HepG2 (cell line): ENCODE measurements at regions not wholly inside any gene's neighbourhood (a gene's known extent, or its start where the extent isn't known, plus 50 kb on each side); places are given as distances from the start of the nearest gene placed in this dataset.

ENCODE experiments used
- ATAC-seq: fragments of 200-7000 bp; cut with Tn5 transposase; 3 replicates; pipeline ENCODE4 v1.9.1; 2020; ENCODE audit warnings: mild to moderate bottlenecking, moderate library complexity
- BruUV-seq: library from RNA; stranded (reverse); fragments of 400-500 nt; replicated peaks from 2 replicates; lab custom pipeline; 2021; lab: Mats Ljungman, UMichigan
- CTCF ChIA-PET: fragments of 300-600 bp; formaldehyde crosslinking; extraction: SDS; loops from one replicate; lab custom pipeline; 2021; ENCODE audit warnings: low total read pairs, inconsistent platforms, low intra/inter-chr PET ratio; lab: Yijun Ruan, JAX
- POLR2A ChIA-PET: fragments of 350-600 bp; sonication (Branson Sonifier 250); formaldehyde crosslinking; loops from one replicate; lab custom pipeline; 2020; ENCODE audit warnings: antibody characterized with exemption, inconsistent platforms; lab: Yijun Ruan, JAX
- DNase-seq: peaks from one replicate; pipeline ENCODE4 v3.0.0-alpha.2; 2015; ENCODE audit warnings: low spot score
- FAIRE-seq: peaks from 3 replicates; lab custom pipeline; 2011; peaks lifted over from hg19 to GRCh38; lab: Jason Lieb, UNC
- H2AFZ ChIP-seq: one replicate; pipeline ENCODE4 v1.6.1; 2011; ENCODE audit warnings: low read length, inconsistent platforms
- H3K27ac ChIP-seq: fragments of 300-600 bp; 3 replicates; pipeline ENCODE4 v1.8.0; 2011; ENCODE audit warnings: mixed run types, mild to moderate bottlenecking, mixed read lengths, low read length, inconsistent platforms; ENCODE audit not compliant: insufficient read depth; ENCODE audit errors: extremely low read length
- H3K27me3 ChIP-seq, 2 experiments: fragments of 200-600 bp in 1 of 2; 2 replicates in 1 of 2; 3 replicates in 1 of 2; pipeline versions ENCODE4 v1.6.0 to v1.8.0; 2011; ENCODE audit warnings: low read length in 2 of 2, mild to moderate bottlenecking in 2 of 2, moderate library complexity in 2 of 2, inconsistent platforms in 1 of 2; ENCODE audit not compliant: insufficient read depth in 2 of 2, control insufficient read depth in 1 of 2
- H3K36me3 ChIP-seq, 2 experiments: fragments of 200-600 bp in 1 of 2; replicated peaks in 1 of 2; 2 replicates in 1 of 2; 3 replicates in 1 of 2; pipeline versions ENCODE4 v1.5.1 to v1.8.0; 2011; ENCODE audit warnings: low read length in 2 of 2, inconsistent platforms in 1 of 2; ENCODE audit not compliant: insufficient read depth in 2 of 2, control insufficient read depth in 1 of 2
- H3K4me1 ChIP-seq: 2 replicates; pipeline ENCODE4 v1.5.1; 2012; ENCODE audit warnings: low read length, inconsistent platforms; ENCODE audit not compliant: insufficient read depth
- H3K4me2 ChIP-seq: 2 replicates; pipeline ENCODE4 v1.6.0; 2011; ENCODE audit warnings: low read depth, low read length, inconsistent platforms
- H3K4me3 ChIP-seq, 3 experiments: fragments of 200-600 bp in 1 of 3; sonication (generic), shearing (Covaris generic) in 1 of 3; replicated peaks in 1 of 3; 2 replicates each; pipeline ENCODE4 v1.5.1; 2011 to 2016; ENCODE audit warnings: low read length in 3 of 3, inconsistent platforms in 2 of 3, low read depth in 2 of 3, mild to moderate bottlenecking in 2 of 3, control low read depth in 1 of 3, mixed read lengths in 1 of 3; ENCODE audit not compliant: insufficient read depth in 1 of 3
- H3K79me2 ChIP-seq: one replicate; pipeline ENCODE4 v1.6.1; 2011; ENCODE audit warnings: low read length, inconsistent platforms; ENCODE audit not compliant: insufficient read depth
- H3K9ac ChIP-seq: 2 replicates; pipeline ENCODE4 v1.6.0; 2011; ENCODE audit warnings: mild to moderate bottlenecking, low read depth, low read length, inconsistent platforms; ENCODE audit not compliant: insufficient read depth
- H3K9me3 ChIP-seq: 2 replicates; pipeline ENCODE4 v1.5.1; 2012; ENCODE audit warnings: mild to moderate bottlenecking, low read length
- H4K20me1 ChIP-seq: 2 replicates; pipeline ENCODE4 v1.6.0; 2011; ENCODE audit warnings: inconsistent platforms, mild to moderate bottlenecking, low read length, moderate library complexity; ENCODE audit not compliant: insufficient read depth
- DPF2 ChIP-seq: sonication (generic); formaldehyde crosslinking; IDR thresholded peaks from 2 replicates; pipeline ENCODE4 v1.4.0; 2020; ENCODE audit warnings: mild to moderate bottlenecking, low read depth, missing genetic modification reagents, borderline replicate concordance
- FOSL2 ChIP-seq: sonication (generic); formaldehyde crosslinking; IDR thresholded peaks from 2 replicates; pipeline ENCODE4 v1.4.0; 2020; ENCODE audit warnings: missing genetic modification reagents
- IKZF4 ChIP-seq: sonication (generic); formaldehyde crosslinking; IDR thresholded peaks from 2 replicates; pipeline ENCODE4 v1.5.1; 2020; ENCODE audit warnings: borderline replicate concordance, mild to moderate bottlenecking, low read depth, missing genetic modification reagents; ENCODE audit errors: not compliant biosample characterization
- LCORL ChIP-seq, 2 experiments: fragments of 450-650 bp in 1 of 2; sonication (generic) in 1 of 2; formaldehyde crosslinking in 1 of 2; IDR thresholded peaks; 2 replicates each; pipeline versions ENCODE4 v1.5.0 to v1.6.1; 2017 to 2020; ENCODE audit warnings: antibody characterized with exemption in 1 of 2, missing genetic modification reagents in 1 of 2
- RFXANK ChIP-seq: IDR thresholded peaks from 2 replicates; pipeline ENCODE4 v1.6.1; 2016
- ZNF253 ChIP-seq: sonication (generic); formaldehyde crosslinking; IDR thresholded peaks from 2 replicates; pipeline ENCODE4 v1.8.0; 2022; ENCODE audit warnings: mild to moderate bottlenecking, missing genetic modification reagents, borderline replicate concordance
- ZNF564 ChIP-seq: sonication (generic); formaldehyde crosslinking; IDR thresholded peaks from 2 replicates; pipeline ENCODE4 v1.8.1; 2023; ENCODE audit warnings: mild to moderate bottlenecking, missing genetic modification reagents
- ZNF678 ChIP-seq: sonication (generic); formaldehyde crosslinking; IDR thresholded peaks from 2 replicates; pipeline ENCODE4 v1.4.0; 2020; ENCODE audit warnings: mild to moderate bottlenecking, missing genetic modification reagents
- ZNF772 ChIP-seq: sonication (generic); formaldehyde crosslinking; IDR thresholded peaks from 2 replicates; pipeline ENCODE4 v1.5.0; 2020; ENCODE audit warnings: mild to moderate bottlenecking, missing genetic modification reagents
- WGBS: methylation state at CpG from one replicate; pipeline ENCODE4 v1.1.6; 2017; ENCODE audit warnings: low lambda C conversion rate; 5-methylcytosine and 5-hydroxymethylcytosine counted together
- in situ Hi-C: cut with HindIII; loops from 2 replicates; pipeline ENCODE4 v1.10.0; 2017; ENCODE audit warnings: low pct_unique_long_range_greater_than_20kb; ENCODE audit not compliant: extremely low pct_ligation_motif_present
- intact Hi-C: fragments of 100-400 bp; cut with micrococcal nuclease; formaldehyde crosslinking; loops from one replicate; pipeline ENCODE4 v1.10.0; 2022; ENCODE audit not compliant: unreplicated experiment
- TF ChIP-seq, protein P1 (sequence below): sonication (generic); formaldehyde crosslinking; conservative IDR thresholded peaks from 2 replicates; pipeline ENCODE4 v1.4.0; 2020; ENCODE audit warnings: missing genetic modification reagents
- TF ChIP-seq, protein P2 (sequence below): sonication (generic); formaldehyde crosslinking; IDR thresholded peaks from 2 replicates; pipeline ENCODE4 v1.5.0; 2020; ENCODE audit warnings: missing genetic modification reagents, mild to moderate bottlenecking, borderline replicate concordance
- TF ChIP-seq, protein P3 (sequence below): sonication (generic); formaldehyde crosslinking; IDR thresholded peaks from 2 replicates; pipeline ENCODE4 v1.5.0; 2020; ENCODE audit warnings: missing genetic modification reagents, mild to moderate bottlenecking, borderline replicate concordance
- TF ChIP-seq, protein P4 (sequence below): sonication (generic); formaldehyde crosslinking; IDR thresholded peaks from 2 replicates; pipeline ENCODE4 v1.5.1; 2020; ENCODE audit warnings: mild to moderate bottlenecking, missing genetic modification reagents, borderline replicate concordance

DNA sequence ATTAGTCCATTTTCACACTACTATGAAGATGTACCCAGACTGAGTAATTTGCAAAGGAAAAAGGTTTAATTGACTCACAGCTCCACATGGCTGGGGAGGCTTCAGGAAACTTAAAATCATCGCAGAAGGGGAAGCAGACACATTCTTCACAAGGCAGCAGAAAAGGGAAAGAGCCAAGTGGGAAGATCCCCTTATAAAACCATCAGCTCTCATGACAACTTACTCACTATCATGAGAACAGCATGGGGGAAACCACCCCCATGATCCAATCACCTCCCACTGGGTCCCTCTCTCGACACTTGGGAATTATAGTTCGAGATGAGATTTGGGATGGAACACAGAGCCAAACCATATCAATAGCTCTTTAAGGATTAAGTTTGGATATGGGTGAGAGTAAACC lies 246.1 kb upstream of the CYRIA start:
- Histone ChIP-seq H3K9ac (no peak overlapping the region), H3K4me1 (no peaks in the 10 kb centered on the region), H3K27me3 (no peaks in the 10 kb centered on the region; a peak in 1 of 5 replicates), H3K79me2 (no peaks in the 10 kb centered on the region), H3K36me3 (no peaks in the 10 kb centered on the region), H3K4me2 (no peak overlapping the region), H4K20me1 (no peaks in the 10 kb centered on the region), H2AFZ (no peak overlapping the region), H3K9me3 (no peaks in the 10 kb centered on the region), H3K4me3 (no peak overlapping the region), H3K27ac (no peak overlapping the region)
- TF ChIP-seq ZNF678 (CRISPR knock-in tag) (no peak), ZNF772 (CRISPR knock-in tag) (no peak), RFXANK (CRISPR knock-in tag) (no peak), ZNF564 (no peak)
- TF ChIP-seq, protein P1, sequence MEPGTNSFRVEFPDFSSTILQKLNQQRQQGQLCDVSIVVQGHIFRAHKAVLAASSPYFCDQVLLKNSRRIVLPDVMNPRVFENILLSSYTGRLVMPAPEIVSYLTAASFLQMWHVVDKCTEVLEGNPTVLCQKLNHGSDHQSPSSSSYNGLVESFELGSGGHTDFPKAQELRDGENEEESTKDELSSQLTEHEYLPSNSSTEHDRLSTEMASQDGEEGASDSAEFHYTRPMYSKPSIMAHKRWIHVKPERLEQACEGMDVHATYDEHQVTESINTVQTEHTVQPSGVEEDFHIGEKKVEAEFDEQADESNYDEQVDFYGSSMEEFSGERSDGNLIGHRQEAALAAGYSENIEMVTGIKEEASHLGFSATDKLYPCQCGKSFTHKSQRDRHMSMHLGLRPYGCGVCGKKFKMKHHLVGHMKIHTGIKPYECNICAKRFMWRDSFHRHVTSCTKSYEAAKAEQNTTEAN (CRISPR knock-in tag): no peak
- in situ Hi-C loops: no loop called here
- WGBS: 2% methylated on average over 3 of the region's 3 CpGs
- FAIRE-seq: no peak
- intact Hi-C loops: no loop called here
- no peak for DNase-seq
- no peak for ATAC-seq
- BruUV-seq: no TSS peak
- CTCF ChIA-PET: no interaction called here
- POLR2A ChIA-PET: no interaction called here

DNA sequence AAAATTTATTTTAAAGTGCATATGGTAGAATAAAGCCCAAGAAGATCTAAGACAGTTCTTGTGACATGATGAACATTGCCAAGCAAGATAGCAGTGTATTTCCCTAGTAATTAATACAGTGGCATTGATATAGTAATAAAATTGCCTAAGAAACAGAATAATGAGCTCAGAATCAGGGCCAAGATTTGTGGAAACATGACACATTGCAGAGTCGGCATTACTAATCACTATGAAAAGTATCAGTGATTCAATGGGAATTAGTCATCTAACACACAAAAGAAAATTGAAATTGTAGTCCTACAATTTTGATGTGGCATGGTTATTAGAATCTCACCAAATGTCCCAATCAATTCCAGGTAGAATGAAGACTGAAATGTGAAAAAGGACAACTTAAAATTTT lies 243.0 kb upstream of the CYRIA start:
- H2AFZ ChIP-seq: no peak overlapping the region
- H3K9me3 ChIP-seq: no peaks in the 10 kb centered on the region
- no peaks in the 10 kb centered on the region for H3K36me3 ChIP-seq
- no peaks in the 10 kb centered on the region for H4K20me1 ChIP-seq
- DNase-seq (no peak), ATAC-seq (no peak), FAIRE-seq (no peak)
- POLR2A ChIA-PET: no interaction called here
- intact Hi-C loops: no loop called here
- no peaks in the 10 kb centered on the region; a peak in 1 of 5 replicates for H3K27me3 ChIP-seq
- WGBS: 31% methylated on average over 1 of the region's 1 CpG
- no peak overlapping the region for H3K9ac ChIP-seq
- H3K4me2 ChIP-seq: no peak overlapping the region
- in situ Hi-C loops: no loop called here
- BruUV-seq: no TSS peak
- H3K27ac ChIP-seq: no peak overlapping the region
- CTCF ChIA-PET: no interaction called here
- no peak overlapping the region for H3K4me3 ChIP-seq
- H3K79me2 ChIP-seq: no peaks in the 10 kb centered on the region
- H3K4me1 ChIP-seq: no peaks in the 10 kb centered on the region
- no peak for TF ChIP-seq IKZF4
- TF ChIP-seq ZNF253 (CRISPR knock-in tag): no peak
- TF ChIP-seq, protein P2, sequence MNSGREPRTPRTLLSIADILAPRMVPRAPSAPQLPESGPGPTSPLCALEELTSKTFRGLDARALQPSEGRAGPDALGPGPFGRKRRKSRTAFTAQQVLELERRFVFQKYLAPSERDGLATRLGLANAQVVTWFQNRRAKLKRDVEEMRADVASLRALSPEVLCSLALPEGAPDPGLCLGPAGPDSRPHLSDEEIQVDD (CRISPR knock-in tag): no peak
- TF ChIP-seq, protein P3, sequence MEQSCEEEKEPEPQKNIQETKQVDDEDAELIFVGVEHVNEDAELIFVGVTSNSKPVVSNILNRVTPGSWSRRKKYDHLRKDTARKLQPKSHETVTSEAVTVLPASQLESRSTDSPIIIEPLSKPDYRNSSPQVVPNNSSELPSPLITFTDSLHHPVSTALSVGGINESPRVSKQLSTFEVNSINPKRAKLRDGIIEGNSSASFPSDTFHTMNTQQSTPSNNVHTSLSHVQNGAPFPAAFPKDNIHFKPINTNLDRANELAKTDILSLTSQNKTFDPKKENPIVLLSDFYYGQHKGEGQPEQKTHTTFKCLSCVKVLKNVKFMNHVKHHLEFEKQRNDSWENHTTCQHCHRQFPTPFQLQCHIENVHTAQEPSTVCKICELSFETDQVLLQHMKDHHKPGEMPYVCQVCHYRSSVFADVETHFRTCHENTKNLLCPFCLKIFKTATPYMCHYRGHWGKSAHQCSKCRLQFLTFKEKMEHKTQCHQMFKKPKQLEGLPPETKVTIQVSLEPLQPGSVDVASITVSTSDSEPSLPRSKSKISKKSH (CRISPR knock-in tag): no peak
- TF ChIP-seq LCORL (IDR thresholded peaks at IDR 0.05): no peak
- TF ChIP-seq LCORL (CRISPR knock-in tag; IDR thresholded peaks at IDR 0.05): no peak
- no peak for TF ChIP-seq DPF2 (CRISPR knock-in tag)
- no peak for TF ChIP-seq FOSL2 (CRISPR knock-in tag)
- TF ChIP-seq, protein P4, sequence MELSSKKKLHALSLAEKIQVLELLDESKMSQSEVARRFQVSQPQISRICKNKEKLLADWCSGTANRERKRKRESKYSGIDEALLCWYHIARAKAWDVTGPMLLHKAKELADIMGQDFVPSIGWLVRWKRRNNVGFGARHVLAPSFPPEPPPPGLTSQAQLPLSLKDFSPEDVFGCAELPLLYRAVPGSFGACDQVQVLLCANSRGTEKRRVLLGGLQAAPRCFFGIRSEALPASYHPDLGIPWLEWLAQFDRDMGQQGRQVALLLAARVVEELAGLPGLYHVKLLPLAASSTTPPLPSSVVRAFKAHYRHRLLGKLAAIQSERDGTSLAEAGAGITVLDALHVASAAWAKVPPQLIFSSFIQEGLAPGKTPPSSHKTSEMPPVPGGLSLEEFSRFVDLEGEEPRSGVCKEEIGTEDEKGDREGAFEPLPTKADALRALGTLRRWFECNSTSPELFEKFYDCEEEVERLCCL (CRISPR knock-in tag): no peak
